WTC11 (cell line): ENCODE measurements at regions not wholly inside any gene's neighbourhood (a gene's known extent, or its start where the extent isn't known, plus 50 kb on each side); places are given as distances from the start of the nearest gene placed in this dataset.

Experiments used
- AFF4 ChIP-seq: sonication (generic); formaldehyde crosslinking; IDR thresholded peaks from 2 replicates; pipeline ENCODE4 v1.8.1; 2023; ENCODE audit warnings: mild to moderate bottlenecking, missing genetic modification reagents, borderline replicate concordance
- CTCF ChIP-seq: fragments of 200-600 bp; IDR thresholded peaks from 2 replicates; pipeline ENCODE4 v1.8.0; 2022; ENCODE audit warnings: antibody characterized with exemption
- ELF4 ChIP-seq: sonication (generic); formaldehyde crosslinking; IDR thresholded peaks from 2 replicates; pipeline ENCODE4 v1.8.1; 2022; ENCODE audit warnings: low read depth, mild to moderate bottlenecking, moderate library complexity, missing genetic modification reagents
- ESRRA ChIP-seq: sonication (generic); formaldehyde crosslinking; IDR thresholded peaks from 2 replicates; pipeline ENCODE4 v1.8.1; 2022; ENCODE audit warnings: mild to moderate bottlenecking, missing genetic modification reagents, borderline replicate concordance
- FOXP4 ChIP-seq: sonication (generic); formaldehyde crosslinking; IDR thresholded peaks from 2 replicates; pipeline ENCODE4 v1.8.0; 2022; ENCODE audit warnings: mild to moderate bottlenecking, missing genetic modification reagents
- GABPB1 ChIP-seq: sonication (generic); formaldehyde crosslinking; IDR thresholded peaks from 2 replicates; pipeline ENCODE4 v1.8.1; 2023; ENCODE audit warnings: mild to moderate bottlenecking, missing genetic modification reagents
- KAT7 ChIP-seq: sonication (generic); formaldehyde crosslinking; IDR thresholded peaks from 2 replicates; pipeline ENCODE4 v1.8.1; 2023; ENCODE audit warnings: missing genetic modification reagents, mild to moderate bottlenecking, borderline replicate concordance
- MAX ChIP-seq: sonication (generic); formaldehyde crosslinking; IDR thresholded peaks from 2 replicates; pipeline ENCODE4 v1.8.0; 2022; ENCODE audit warnings: mild to moderate bottlenecking, missing genetic modification reagents
- TP53 ChIP-seq: sonication (generic); formaldehyde crosslinking; IDR thresholded peaks from 2 replicates; pipeline ENCODE4 v1.8.1; 2023; ENCODE audit warnings: mild to moderate bottlenecking, missing genetic modification reagents
- ZNF281 ChIP-seq: sonication (generic); formaldehyde crosslinking; IDR thresholded peaks from 2 replicates; pipeline ENCODE4 v1.8.0; 2023; ENCODE audit warnings: mild to moderate bottlenecking, missing genetic modification reagents
- ZNF425 ChIP-seq: fragments of 250-450 bp; sonication (Bioruptor Pico); conservative IDR thresholded peaks from 2 replicates; pipeline ENCODE4 v1.9.0; 2021; ENCODE audit warnings: mild to moderate bottlenecking
- ZNF671 ChIP-seq: fragments of 250-450 bp; sonication (Bioruptor Pico); IDR thresholded peaks from 2 replicates; pipeline ENCODE4 v1.8.0; 2021; ENCODE audit warnings: mild to moderate bottlenecking
- ZSCAN18 ChIP-seq: fragments of 250-450 bp; sonication (Bioruptor Pico); IDR thresholded peaks from 2 replicates; pipeline ENCODE4 v2.1.2; 2022; ENCODE audit warnings: mild to moderate bottlenecking, moderate library complexity

- TF ChIP-seq AFF4 (CRISPR knock-in tag) (no peak), ZNF281 (no peak), ELF4 (CRISPR knock-in tag) (no peak), CTCF (no peak), FOXP4 (CRISPR knock-in tag) (no peak), KAT7 (CRISPR knock-in tag) (no peak), ZNF671 (CRISPR knock-in tag) (no peak), ZNF425 (CRISPR knock-in tag) (no peak), TP53 (CRISPR knock-in tag) (no peak), ZSCAN18 (CRISPR knock-in tag) (no peak), ESRRA (CRISPR knock-in tag) (no peak), MAX (CRISPR knock-in tag) (no peak), GABPB1 (no peak)
Observed at GRCh38 chr20:53829255-53829723, 235.7 kb upstream of the ZNF217 start.
